Caco-2 (cell line): ENCODE measurements at regions not wholly inside any gene's neighbourhood (a gene's known extent, or its start where the extent isn't known, plus 50 kb on each side); places are given as distances from the start of the nearest gene placed in this dataset.

Experiments used
- BruUV-seq: library from RNA; stranded (reverse); fragments of 400-500 nt; replicated peaks from 2 replicates; lab custom pipeline; 2021; lab: Mats Ljungman, UMichigan
- CTCF ChIA-PET: fragments of 300-600 bp; sonication (Branson Sonifier 250); formaldehyde crosslinking; loops from one replicate; lab custom pipeline; 2022; ENCODE audit warnings: antibody characterized with exemption; lab: Charles Lee
- POLR2A ChIA-PET: fragments of 300-600 bp; sonication (Branson Sonifier 250); formaldehyde crosslinking; loops from one replicate; lab custom pipeline; 2022; ENCODE audit warnings: antibody characterized with exemption; lab: Charles Lee
- DNase-seq, 2 experiments: peaks; one replicate each; pipeline versions ENCODE4 v3.0.0 to v3.0.0-alpha.2; 2020 to 2022
- H3K27me3 ChIP-seq: replicated peaks from 2 replicates; pipeline ENCODE4 v1.6.0; 2011; ENCODE audit warnings: low read length; ENCODE audit not compliant: control insufficient read depth, insufficient read depth
- H3K36me3 ChIP-seq: 2 replicates; pipeline ENCODE4 v1.5.1; 2011; ENCODE audit warnings: low read length; ENCODE audit not compliant: control insufficient read depth, insufficient read depth
- H3K4me1 ChIP-seq: fragments of 250-450 bp; sonication (Bioruptor Pico); 2 replicates; pipeline ENCODE4 v1.5.1; 2020; ENCODE audit warnings: mild to moderate bottlenecking
- H3K4me3 ChIP-seq: 2 replicates; pipeline ENCODE4 v1.5.1; 2011; ENCODE audit warnings: low read depth, mild to moderate bottlenecking, control low read depth, low read length
- H3K9me3 ChIP-seq: fragments of 250-450 bp; sonication (Bioruptor Pico); 2 replicates; pipeline ENCODE4 v1.5.1; 2020; ENCODE audit warnings: mild to moderate bottlenecking, moderate library complexity
- H3K27ac Mint-ChIP-seq: one replicate; pipeline ENCODE4 v1.8.0; 2022; ENCODE audit warnings: mixed read lengths; ENCODE audit not compliant: unreplicated experiment
- H3K27me3 Mint-ChIP-seq: one replicate; pipeline ENCODE4 v1.8.0; 2022; ENCODE audit warnings: mixed read lengths; ENCODE audit not compliant: insufficient read depth, unreplicated experiment
- H3K36me3 Mint-ChIP-seq: one replicate; pipeline ENCODE4 v1.8.0; 2022; ENCODE audit warnings: mild to moderate bottlenecking, mixed read lengths; ENCODE audit not compliant: insufficient read depth, unreplicated experiment
- H3K4me1 Mint-ChIP-seq: one replicate; pipeline ENCODE4 v1.8.0; 2022; ENCODE audit warnings: low read depth, mixed read lengths; ENCODE audit not compliant: unreplicated experiment
- H3K4me3 Mint-ChIP-seq: one replicate; pipeline ENCODE4 v1.8.0; 2022; ENCODE audit warnings: mild to moderate bottlenecking, moderate library complexity, mixed read lengths; ENCODE audit not compliant: unreplicated experiment
- H3K9me3 Mint-ChIP-seq: one replicate; pipeline ENCODE4 v1.8.0; 2022; ENCODE audit warnings: mixed read lengths; ENCODE audit not compliant: unreplicated experiment
- CTCF ChIP-seq, 2 experiments: fragments of 200-600 bp in 1 of 2; IDR thresholded peaks; 1 replicate in 1 of 2; 2 replicates in 1 of 2; pipeline versions ENCODE4 v1.5.1 to v1.8.0; 2011 to 2022; ENCODE audit warnings: antibody characterized with exemption in 1 of 2, control low read depth in 1 of 2, inconsistent platforms in 1 of 2, low read depth in 1 of 2, low read length in 1 of 2, mild to moderate bottlenecking in 1 of 2, moderate library complexity in 1 of 2; ENCODE audit not compliant: insufficient read depth in 1 of 2, severe bottlenecking in 1 of 2, unreplicated experiment in 1 of 2
- intact Hi-C: fragments of 100-400 bp; cut with micrococcal nuclease; formaldehyde crosslinking; loops from one replicate; pipeline ENCODE4 v1.10.0; 2022; ENCODE audit not compliant: unreplicated experiment

GRCh38 chr16:52103791-52104190 lies 443.2 kb downstream of the TOX3 start:
- ChIA-PET CTCF (no interaction called here), POLR2A (no interaction called here)
- intact Hi-C loops, result no loop called here
- no peak overlapping the region for H3K4me3 Mint-ChIP-seq
- H3K9me3 Mint-ChIP-seq, result no peaks in the 10 kb centered on the region
- Histone ChIP-seq H3K9me3 (no peaks in the 10 kb centered on the region), H3K36me3 (no peaks in the 10 kb centered on the region), H3K27me3 (no peaks in the 10 kb centered on the region), H3K4me3 (no peak overlapping the region), H3K4me1 (no peaks in the 10 kb centered on the region)
- BruUV-seq, result no TSS peak
- DNase-seq, result no peak
- no peaks in the 10 kb centered on the region for H3K36me3 Mint-ChIP-seq
- no peaks in the 10 kb centered on the region for H3K4me1 Mint-ChIP-seq
- peaks cover 2% of the 10 kb centered on the region for H3K27me3 Mint-ChIP-seq
- no peak for TF ChIP-seq CTCF (IDR thresholded peaks at IDR 0.05; ENCODE audit: insufficient read depth in 1 of 2, low read depth in 1 of 2, low read length in 1 of 2, severe bottlenecking in 1 of 2, unreplicated experiment in 1 of 2)
- no peak overlapping the region for H3K27ac Mint-ChIP-seq

GRCh38 chr16:52101246-52101645 lies 445.7 kb downstream of the TOX3 start:
- ChIA-PET CTCF (no interaction called here), POLR2A (no interaction called here)
- H3K9me3 ChIP-seq, result no peaks in the 10 kb centered on the region
- Mint-ChIP-seq H3K27me3 (peaks cover 6% of the 10 kb centered on the region), H3K4me3 (no peak overlapping the region), H3K36me3 (no peaks in the 10 kb centered on the region), H3K9me3 (no peaks in the 10 kb centered on the region), H3K4me1 (no peaks in the 10 kb centered on the region), H3K27ac (no peak overlapping the region)
- intact Hi-C loops, result no loop called here
- no peak for DNase-seq
- H3K27me3 ChIP-seq, result no peaks in the 10 kb centered on the region
- no peaks in the 10 kb centered on the region for H3K36me3 ChIP-seq
- TF ChIP-seq CTCF (IDR thresholded peaks at IDR 0.05; ENCODE audit: insufficient read depth in 1 of 2, low read depth in 1 of 2, low read length in 1 of 2, severe bottlenecking in 1 of 2, unreplicated experiment in 1 of 2), result no peak
- H3K4me3 ChIP-seq, result no peak overlapping the region
- H3K4me1 ChIP-seq, result no peaks in the 10 kb centered on the region
- BruUV-seq, result no TSS peak

- H3K27me3 ChIP-seq, result no peaks in the 10 kb centered on the region
- CTCF ChIA-PET, result no interaction called here
- TF ChIP-seq CTCF (IDR thresholded peaks at IDR 0.05; ENCODE audit: insufficient read depth in 1 of 2, low read depth in 1 of 2, low read length in 1 of 2, severe bottlenecking in 1 of 2, unreplicated experiment in 1 of 2), result no peak
- H3K9me3 Mint-ChIP-seq, result no peaks in the 10 kb centered on the region
- no peak for DNase-seq
- POLR2A ChIA-PET, result no interaction called here
- H3K36me3 Mint-ChIP-seq, result no peaks in the 10 kb centered on the region
- no peak overlapping the region for H3K27ac Mint-ChIP-seq
- H3K4me1 ChIP-seq, result no peaks in the 10 kb centered on the region
- no TSS peak for BruUV-seq
- no peaks in the 10 kb centered on the region for H3K4me1 Mint-ChIP-seq
- peaks cover 6% of the 10 kb centered on the region for H3K27me3 Mint-ChIP-seq
- no peak overlapping the region for H3K4me3 Mint-ChIP-seq
- no peaks in the 10 kb centered on the region for H3K9me3 ChIP-seq
- H3K4me3 ChIP-seq, result no peak overlapping the region
- intact Hi-C loops, result no loop called here
- no peaks in the 10 kb centered on the region for H3K36me3 ChIP-seq
Observed at GRCh38 chr16:52099382-52099781, 447.6 kb downstream of the TOX3 start.
